ENCODE measurements at regions not wholly inside any gene's neighbourhood (a gene's known extent, or its start where the extent isn't known, plus 50 kb on each side); places are given as distances from the start of the nearest gene placed in this dataset.

DNA sequence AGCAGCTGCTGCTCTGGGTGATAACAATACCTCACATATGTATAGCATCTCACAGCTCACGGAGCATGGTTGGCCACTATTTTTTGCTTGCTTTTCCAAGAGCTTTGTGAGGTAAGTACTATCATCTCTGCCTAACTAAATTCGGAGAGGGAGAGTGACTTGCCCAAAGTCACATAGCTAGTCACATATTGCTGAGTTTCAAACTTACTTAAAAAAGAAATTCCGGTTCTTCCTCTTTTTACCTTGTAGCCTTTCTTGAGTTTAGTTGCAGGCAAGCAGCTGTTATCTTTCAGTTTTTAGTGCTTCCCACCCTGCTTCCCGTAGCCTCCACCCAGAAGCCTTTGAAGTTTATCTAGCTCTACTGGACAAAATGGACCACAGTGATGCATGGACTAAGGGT is 309.2 kb downstream of the PDCD6IP start:
- TF ChIP-seq, protein P1, sequence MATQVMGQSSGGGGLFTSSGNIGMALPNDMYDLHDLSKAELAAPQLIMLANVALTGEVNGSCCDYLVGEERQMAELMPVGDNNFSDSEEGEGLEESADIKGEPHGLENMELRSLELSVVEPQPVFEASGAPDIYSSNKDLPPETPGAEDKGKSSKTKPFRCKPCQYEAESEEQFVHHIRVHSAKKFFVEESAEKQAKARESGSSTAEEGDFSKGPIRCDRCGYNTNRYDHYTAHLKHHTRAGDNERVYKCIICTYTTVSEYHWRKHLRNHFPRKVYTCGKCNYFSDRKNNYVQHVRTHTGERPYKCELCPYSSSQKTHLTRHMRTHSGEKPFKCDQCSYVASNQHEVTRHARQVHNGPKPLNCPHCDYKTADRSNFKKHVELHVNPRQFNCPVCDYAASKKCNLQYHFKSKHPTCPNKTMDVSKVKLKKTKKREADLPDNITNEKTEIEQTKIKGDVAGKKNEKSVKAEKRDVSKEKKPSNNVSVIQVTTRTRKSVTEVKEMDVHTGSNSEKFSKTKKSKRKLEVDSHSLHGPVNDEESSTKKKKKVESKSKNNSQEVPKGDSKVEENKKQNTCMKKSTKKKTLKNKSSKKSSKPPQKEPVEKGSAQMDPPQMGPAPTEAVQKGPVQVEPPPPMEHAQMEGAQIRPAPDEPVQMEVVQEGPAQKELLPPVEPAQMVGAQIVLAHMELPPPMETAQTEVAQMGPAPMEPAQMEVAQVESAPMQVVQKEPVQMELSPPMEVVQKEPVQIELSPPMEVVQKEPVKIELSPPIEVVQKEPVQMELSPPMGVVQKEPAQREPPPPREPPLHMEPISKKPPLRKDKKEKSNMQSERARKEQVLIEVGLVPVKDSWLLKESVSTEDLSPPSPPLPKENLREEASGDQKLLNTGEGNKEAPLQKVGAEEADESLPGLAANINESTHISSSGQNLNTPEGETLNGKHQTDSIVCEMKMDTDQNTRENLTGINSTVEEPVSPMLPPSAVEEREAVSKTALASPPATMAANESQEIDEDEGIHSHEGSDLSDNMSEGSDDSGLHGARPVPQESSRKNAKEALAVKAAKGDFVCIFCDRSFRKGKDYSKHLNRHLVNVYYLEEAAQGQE (IDR thresholded peaks at IDR 0.05; ENCODE audit: insufficient replicate concordance, low read depth) = no peak
- no peak for TF ChIP-seq POLR2AphosphoS5 (IDR thresholded peaks at IDR 0.05; ENCODE audit: low read depth)
- TF ChIP-seq, protein P2, sequence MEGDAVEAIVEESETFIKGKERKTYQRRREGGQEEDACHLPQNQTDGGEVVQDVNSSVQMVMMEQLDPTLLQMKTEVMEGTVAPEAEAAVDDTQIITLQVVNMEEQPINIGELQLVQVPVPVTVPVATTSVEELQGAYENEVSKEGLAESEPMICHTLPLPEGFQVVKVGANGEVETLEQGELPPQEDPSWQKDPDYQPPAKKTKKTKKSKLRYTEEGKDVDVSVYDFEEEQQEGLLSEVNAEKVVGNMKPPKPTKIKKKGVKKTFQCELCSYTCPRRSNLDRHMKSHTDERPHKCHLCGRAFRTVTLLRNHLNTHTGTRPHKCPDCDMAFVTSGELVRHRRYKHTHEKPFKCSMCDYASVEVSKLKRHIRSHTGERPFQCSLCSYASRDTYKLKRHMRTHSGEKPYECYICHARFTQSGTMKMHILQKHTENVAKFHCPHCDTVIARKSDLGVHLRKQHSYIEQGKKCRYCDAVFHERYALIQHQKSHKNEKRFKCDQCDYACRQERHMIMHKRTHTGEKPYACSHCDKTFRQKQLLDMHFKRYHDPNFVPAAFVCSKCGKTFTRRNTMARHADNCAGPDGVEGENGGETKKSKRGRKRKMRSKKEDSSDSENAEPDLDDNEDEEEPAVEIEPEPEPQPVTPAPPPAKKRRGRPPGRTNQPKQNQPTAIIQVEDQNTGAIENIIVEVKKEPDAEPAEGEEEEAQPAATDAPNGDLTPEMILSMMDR (IDR thresholded peaks at IDR 0.05; ENCODE audit: insufficient read depth, low read length) = no peak

All from HL-60 (cell line).